NOMO-1 (cell line): ENCODE measurements at regions not wholly inside any gene's neighbourhood (a gene's known extent, or its start where the extent isn't known, plus 50 kb on each side); places are given as distances from the start of the nearest gene placed in this dataset.
"Not testable (repeated sequence)": the region's sequence is repeated elsewhere in the genome, so short reads cannot be mapped to it uniquely, and the experiment has no call there.

Experiments used
- DNase-seq, 2 experiments: peaks; one replicate each; lab custom pipeline; 2025; ENCODE audit not compliant: unreplicated experiment in 2 of 2; lab: John Stamatoyannopoulos, UW

GRCh38 chr16:16610389-16610967, 231.5 kb downstream of the NPIPA7 start:
- DNase-seq: not testable (repeated sequence)

DNA sequence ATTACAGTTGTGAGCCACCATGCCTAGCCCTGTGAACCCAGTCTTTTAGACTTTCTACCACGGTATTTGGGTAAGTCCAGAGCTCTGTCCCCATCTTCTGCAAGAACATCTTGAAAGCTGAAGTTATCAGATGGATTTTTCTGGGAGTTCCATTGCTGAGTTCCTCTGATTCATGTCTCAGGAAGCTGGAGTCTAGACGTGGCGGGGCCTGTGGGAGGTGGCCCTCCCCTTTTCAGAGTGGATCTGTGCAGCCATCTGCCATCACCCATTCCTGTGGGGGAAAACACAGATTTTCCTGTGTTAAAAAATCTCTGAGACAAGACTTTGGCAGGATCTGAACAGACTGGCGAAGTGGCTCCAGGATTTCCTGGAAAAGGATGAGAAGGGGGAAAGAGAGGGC, 234.3 kb downstream of the NPIPA7 start:
- not testable (repeated sequence) for DNase-seq

- DNase-seq: not testable (repeated sequence)
Measured at GRCh38 chr16:16614484-16614883, 235.5 kb downstream of the NPIPA7 start.

GRCh38 chr16:16618963-16619465, 240.1 kb downstream of the NPIPA7 start:
- not testable (repeated sequence) for DNase-seq

DNA sequence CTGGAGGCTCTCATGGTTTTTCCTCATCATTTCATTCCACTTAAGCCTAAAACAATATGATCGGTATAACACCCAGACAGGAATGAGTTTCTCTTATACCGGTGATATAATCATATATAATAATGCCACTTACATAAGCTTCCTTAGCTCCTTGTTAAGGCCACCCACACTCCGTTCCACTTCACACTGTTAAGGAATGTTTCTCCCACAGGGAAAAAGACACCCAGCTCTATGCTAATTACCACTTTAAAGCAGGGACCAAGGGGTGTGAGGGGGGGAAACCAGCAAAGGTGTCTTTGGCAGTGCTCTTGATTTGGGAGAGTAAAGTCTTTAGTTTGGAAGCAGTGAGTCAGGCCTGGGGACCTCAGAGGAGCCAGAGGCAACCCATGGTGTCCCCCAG, 245.4 kb downstream of the NPIPA7 start:
- DNase-seq: not testable (repeated sequence)

DNA sequence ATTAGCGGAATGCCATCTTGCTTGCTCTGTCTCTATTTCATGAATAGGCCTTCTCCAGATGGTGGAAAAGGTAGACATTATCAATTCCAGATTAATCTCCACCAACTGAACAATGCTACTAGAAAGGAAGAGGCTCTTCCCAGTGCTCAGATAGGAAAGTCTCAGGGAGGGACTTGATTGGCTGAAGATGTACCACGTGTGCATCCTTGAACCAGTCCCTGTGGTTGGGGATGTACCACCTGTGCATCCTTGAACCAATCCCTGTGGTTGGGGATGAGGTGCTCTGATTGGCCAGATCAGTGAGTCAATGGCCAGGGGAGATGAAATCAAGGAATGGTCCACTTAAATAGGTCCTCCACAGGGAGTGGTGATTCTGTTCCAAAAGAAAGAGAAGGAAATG, 246.2 kb downstream of the NPIPA7 start:
- not testable (repeated sequence) for DNase-seq

- not testable (repeated sequence) for DNase-seq
Measured at GRCh38 chr16:16627865-16628264, 248.9 kb downstream of the NPIPA7 start.

- not testable (repeated sequence) for DNase-seq
Measured at GRCh38 chr16:16638231-16638630, 259.3 kb downstream of the NPIPA7 start.

DNA sequence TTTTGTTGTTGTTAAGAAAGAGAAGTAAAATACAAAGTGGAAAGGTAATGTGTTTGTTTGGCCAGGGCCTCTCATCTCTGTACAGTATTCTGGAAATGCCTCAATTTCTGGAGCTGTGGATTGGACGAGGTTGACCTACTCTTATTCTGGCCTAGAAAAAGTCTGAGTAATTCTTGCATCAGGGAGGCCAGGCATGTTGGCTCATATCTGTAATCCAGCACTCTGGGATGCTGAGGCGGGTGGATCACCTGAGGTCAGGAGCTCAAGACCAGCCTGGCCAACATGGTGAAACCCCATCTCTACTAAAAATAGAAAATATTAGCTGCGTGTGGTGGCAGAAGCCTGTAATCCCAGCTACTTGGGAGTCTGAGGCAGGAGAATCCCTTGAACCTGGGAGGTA, 259.8 kb downstream of the NPIPA7 start:
- DNase-seq: not testable (repeated sequence)

GRCh38 chr16:16643828-16644227, 264.9 kb downstream of the NPIPA7 start:
- not testable (repeated sequence) for DNase-seq

GRCh38 chr16:16648002-16648401, 269.1 kb downstream of the NPIPA7 start:
- DNase-seq: not testable (repeated sequence)

GRCh38 chr16:16672180-16672812, 293.4 kb downstream of the NPIPA7 start:
- not testable (repeated sequence) for DNase-seq

DNA sequence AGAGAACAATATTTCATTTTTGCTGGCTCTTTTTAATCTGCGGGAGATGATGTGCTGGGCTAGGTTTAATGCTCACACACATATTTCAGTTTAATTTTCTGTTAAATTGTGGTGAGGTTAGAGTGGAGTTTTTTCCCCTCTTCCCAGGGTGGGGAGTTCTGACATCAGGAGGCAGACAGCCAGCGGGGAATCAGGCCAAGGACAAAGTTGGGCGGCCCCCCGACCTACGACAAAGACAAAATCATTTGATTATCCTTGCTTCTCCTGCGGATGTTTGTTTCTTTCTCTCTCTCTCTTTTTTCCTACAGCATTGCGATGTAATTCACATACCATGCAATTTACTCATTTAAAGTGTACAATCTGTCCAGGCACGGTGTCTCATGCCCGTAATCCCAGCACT, 295.9 kb downstream of the NPIPA7 start:
- not testable (repeated sequence) for DNase-seq

DNA sequence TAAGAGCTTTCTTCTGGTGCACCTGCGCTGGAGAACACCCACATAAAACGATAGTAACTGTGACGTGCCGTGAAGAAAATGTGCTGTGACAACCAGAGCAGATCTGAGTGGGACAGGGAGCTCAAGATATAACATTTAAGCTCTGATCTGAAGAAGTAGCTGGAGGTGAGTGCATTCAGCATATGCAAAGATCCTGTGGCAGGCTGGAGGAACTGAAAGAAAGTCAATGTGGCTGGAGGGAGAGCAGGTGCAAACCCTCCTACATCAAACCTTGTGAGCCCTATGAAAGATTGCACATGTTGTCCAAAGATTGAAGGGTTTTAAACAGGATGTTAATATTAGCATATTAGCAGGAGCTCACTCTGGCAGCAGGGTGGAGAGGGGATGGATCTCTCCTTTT, 342.9 kb downstream of the NPIPA7 start:
- not testable (repeated sequence) for DNase-seq

DNA sequence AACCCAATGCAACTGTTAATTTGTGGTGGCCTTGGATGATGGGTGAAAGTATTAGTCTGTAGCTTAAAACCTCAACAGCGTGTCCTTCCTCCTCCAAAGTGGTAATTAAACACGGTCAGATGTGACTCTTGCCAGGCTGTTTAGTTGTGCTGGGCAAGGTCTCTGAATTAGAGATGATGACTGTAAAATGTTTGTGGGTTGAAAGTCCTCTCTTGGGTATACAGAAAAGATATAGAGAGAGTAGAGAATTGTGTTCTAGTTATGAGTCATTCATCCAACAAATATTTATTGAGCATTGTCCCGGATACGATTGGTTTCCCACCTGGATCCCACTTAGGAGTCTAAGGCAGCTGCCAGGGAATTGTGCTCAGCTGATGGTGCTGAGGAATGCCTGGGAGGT, 343.7 kb downstream of the NPIPA7 start:
- not testable (repeated sequence) for DNase-seq

DNA sequence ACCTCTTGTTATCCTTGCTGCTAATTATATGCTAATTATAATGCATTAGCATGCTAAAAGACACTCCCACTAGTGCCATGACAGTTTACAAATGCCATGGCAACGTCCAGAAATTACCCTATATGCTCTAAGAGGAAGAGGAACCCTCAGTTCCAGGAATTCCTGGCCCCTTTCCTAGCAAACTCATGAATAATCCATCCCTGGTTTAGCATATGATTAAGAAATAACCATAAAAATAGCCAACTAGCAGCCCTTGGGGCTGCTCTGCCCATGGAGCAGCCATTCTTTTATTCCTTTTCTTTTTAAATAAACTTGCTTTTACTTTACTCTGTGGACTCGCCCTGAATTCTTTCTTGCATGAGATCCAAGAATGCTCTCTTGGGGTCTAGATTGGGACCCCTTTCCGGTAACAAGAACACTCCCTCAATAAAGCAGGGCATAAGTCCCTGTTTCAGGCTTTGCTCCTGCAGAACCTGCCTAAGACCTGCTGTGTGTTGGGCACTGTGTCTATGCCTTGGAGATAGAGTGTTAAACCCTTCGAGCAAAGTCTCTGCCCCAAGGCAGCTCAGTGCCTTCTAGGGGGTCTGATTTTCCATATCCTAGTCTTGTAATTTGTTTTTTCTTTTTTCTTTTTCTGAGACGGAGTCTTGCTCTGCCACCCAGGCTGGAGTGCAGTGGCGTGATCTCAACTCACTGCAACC, 345.0 kb downstream of the NPIPA7 start:
- not testable (repeated sequence) for DNase-seq

DNA sequence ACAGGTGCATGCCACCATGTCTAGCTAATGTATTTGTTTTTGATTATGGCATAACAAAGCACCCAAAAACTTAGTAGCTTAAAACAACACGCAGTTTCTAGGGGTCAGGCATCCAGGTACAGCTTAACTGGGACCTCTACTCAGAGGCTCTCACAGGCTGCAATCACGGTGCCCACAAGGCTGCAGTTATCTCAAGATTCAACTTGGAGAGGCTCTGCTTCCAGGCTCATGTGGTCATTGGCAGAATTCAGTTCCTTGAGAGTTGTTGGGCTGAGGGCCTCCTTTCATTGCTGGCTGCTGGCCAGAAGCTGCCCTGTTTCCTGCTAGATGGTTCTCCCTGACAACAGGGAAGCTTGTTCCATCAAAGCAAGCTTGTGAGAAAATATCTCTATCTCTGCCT, 348.1 kb downstream of the NPIPA7 start:
- not testable (repeated sequence) for DNase-seq

DNA sequence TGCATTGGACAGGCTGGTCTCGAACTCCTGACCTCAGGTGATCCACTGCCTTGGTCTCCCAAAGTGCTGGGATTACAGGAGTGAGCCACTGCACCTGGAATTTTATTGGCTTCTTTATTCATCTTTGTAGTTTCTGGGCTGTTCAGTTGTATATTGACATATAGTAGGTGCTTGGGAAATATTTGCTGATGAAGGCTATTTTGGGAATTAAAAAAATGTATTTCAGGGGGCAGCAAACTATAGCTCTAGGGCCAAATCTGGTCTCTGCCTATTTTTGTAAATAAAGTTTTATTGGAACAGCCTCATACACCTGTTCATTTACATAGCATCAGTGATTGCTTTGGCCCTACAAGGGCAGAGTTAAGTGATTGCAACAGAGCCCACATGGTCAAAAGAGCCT, 363.6 kb downstream of the NPIPA7 start:
- not testable (repeated sequence) for DNase-seq

DNA sequence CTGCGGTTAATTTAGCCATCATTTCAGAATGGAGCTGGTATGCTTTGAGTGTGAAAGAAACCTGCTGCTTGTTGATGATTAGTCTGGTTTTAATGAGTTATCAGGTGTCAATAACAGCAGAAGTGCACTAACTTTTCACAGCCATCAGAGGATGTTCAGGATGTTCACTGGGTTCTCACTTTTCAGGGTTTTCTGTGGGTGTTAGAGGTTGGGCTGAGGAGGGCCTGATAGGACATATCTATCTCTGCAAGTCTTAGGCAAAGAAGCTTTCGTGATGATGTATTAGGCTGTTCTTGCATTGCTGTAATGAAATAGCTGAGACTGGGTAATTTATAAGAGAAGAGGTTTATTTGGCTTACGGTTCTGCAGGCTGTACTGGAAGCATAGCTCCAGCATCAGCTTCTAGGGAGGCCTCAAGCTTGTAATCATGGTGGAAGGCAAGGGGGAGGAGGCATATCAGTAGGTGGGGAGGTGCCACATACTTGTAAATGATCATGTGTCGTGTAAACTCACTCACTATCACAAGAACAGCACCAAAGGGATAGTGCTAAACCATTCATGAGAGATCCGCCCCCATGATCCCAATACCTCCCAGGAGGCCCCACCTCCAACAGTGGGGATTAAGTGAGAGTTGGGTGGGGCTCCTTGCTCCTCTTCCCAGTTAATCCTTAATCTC, 376.2 kb downstream of the NPIPA7 start:
- DNase-seq: not testable (repeated sequence)

DNA sequence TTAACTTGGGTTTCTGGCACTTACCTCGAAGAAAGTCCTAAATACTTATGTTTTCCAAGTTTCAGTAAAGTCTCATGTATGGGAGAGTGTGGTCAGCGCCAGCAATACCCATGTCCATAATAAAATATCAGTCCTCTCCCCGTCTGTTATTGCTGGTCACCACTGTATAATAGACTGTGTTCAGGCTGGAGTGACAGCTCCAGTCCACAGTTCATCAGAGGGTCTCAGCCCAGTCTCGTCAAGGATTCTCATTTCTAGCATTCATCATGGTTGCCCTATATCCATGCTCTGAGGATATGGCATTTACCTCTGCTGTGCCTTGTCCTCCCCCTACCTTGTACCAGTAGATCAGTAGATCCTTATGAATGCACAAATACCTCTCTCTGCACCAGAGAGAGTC, 384.5 kb downstream of the NPIPA7 start:
- no peak for DNase-seq

DNA sequence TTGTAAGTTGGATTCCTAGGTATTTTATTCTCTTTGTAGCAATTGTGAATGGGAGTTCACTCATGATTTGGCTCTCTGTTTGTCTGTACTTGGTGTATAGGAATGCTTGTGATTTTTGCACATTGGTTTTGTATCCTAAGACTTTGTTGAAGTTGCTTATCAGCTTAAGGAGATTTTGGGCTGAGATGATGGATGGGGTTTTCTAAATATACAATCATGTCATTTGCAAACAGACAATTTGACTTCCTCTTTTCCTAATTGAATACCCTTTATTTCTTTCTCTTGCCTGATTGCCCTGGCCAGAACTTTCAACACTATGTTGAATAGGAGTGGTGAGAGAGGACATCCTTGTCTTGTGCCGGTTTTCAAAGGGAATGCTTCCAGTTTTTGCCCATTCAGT, 391.8 kb downstream of the NPIPA7 start:
- not testable (repeated sequence) for DNase-seq
